SK-N-SH treated with all-trans-retinoic acid at 6 μM for 48 hours (cell line): ENCODE measurements at regions not wholly inside any gene's neighbourhood (a gene's known extent, or its start where the extent isn't known, plus 50 kb on each side); places are given as distances from the start of the nearest gene placed in this dataset.

Source experiments
- ATAC-seq: fragments of 200-7000 bp; cut with Tn5 transposase; 3 replicates; pipeline ENCODE4 v1.9.1; 2020; ENCODE audit warnings: mild to moderate bottlenecking, moderate library complexity
- BACH2 ChIP-seq: fragments of 250-450 bp; sonication (Bioruptor Pico); IDR thresholded peaks from 2 replicates; pipeline ENCODE4 v1.9.0; 2021; ENCODE audit warnings: mild to moderate bottlenecking, borderline replicate concordance
- CSDC2 ChIP-seq: fragments of 250-450 bp; sonication (Bioruptor Pico); IDR thresholded peaks from 2 replicates; pipeline ENCODE4 v1.5.0; 2020; ENCODE audit warnings: mild to moderate bottlenecking, moderate library complexity
- ISL1 ChIP-seq: fragments of 250-450 bp; sonication (Bioruptor Pico); IDR thresholded peaks from 2 replicates; pipeline ENCODE4 v2.1.2; 2022; ENCODE audit warnings: mild to moderate bottlenecking, moderate library complexity
- OSR1 ChIP-seq: fragments of 250-450 bp; sonication (Bioruptor Pico); IDR thresholded peaks from 2 replicates; pipeline ENCODE4 v1.8.0; 2022; ENCODE audit warnings: moderate library complexity, mild to moderate bottlenecking, inconsistent platforms
- RARB ChIP-seq: fragments of 250-450 bp; sonication (Bioruptor Pico); IDR thresholded peaks from 2 replicates; pipeline ENCODE4 v1.8.0; 2021; ENCODE audit warnings: mild to moderate bottlenecking, moderate library complexity
- SNAI2 ChIP-seq: fragments of 250-450 bp; sonication (Bioruptor Pico); IDR thresholded peaks from 2 replicates; pipeline ENCODE4 v1.5.0; 2020; ENCODE audit warnings: mild to moderate bottlenecking, moderate library complexity
- TCF4 ChIP-seq: fragments of 250-450 bp; sonication (Bioruptor Pico); IDR thresholded peaks from 2 replicates; pipeline ENCODE4 v1.8.0; 2021; ENCODE audit warnings: mild to moderate bottlenecking, moderate library complexity, borderline replicate concordance
- TOX ChIP-seq: fragments of 250-450 bp; sonication (Bioruptor Pico); IDR thresholded peaks from 2 replicates; pipeline ENCODE4 v1.8.0; 2021; ENCODE audit warnings: mild to moderate bottlenecking, moderate library complexity, borderline replicate concordance
- ZC3H10 ChIP-seq: fragments of 250-450 bp; sonication (Bioruptor Pico); IDR thresholded peaks from 2 replicates; pipeline ENCODE4 v1.5.1; 2021; ENCODE audit warnings: mild to moderate bottlenecking, moderate library complexity
- ZFP3 ChIP-seq: fragments of 250-450 bp; sonication (Bioruptor Pico); IDR thresholded peaks from 2 replicates; pipeline ENCODE4 v1.5.0; 2020; ENCODE audit warnings: mild to moderate bottlenecking, moderate library complexity
- ZFP30 ChIP-seq: fragments of 450-650 bp; formaldehyde crosslinking; IDR thresholded peaks from 2 replicates; pipeline ENCODE4 v1.5.0; 2022; ENCODE audit warnings: mild to moderate bottlenecking, moderate library complexity
- ZNF70 ChIP-seq: fragments of 450-650 bp; formaldehyde crosslinking; IDR thresholded peaks from 2 replicates; pipeline ENCODE4 v1.5.0; 2020; ENCODE audit warnings: mild to moderate bottlenecking, moderate library complexity
- ZNF8 ChIP-seq: fragments of 450-650 bp; formaldehyde crosslinking; IDR thresholded peaks from 2 replicates; pipeline ENCODE4 v1.5.0; 2020; ENCODE audit warnings: mild to moderate bottlenecking, moderate library complexity
- TF ChIP-seq, protein P1 (sequence below): fragments of 250-450 bp; sonication (Bioruptor Pico); IDR thresholded peaks from 2 replicates; pipeline ENCODE4 v1.8.0; 2021; ENCODE audit warnings: low read depth, mild to moderate bottlenecking, moderate library complexity, borderline replicate concordance
- TF ChIP-seq, protein P2 (sequence below): fragments of 250-450 bp; sonication (Bioruptor Pico); IDR thresholded peaks from 2 replicates; pipeline ENCODE4 v1.8.0; 2020; ENCODE audit warnings: mild to moderate bottlenecking, moderate library complexity, borderline replicate concordance
- TF ChIP-seq, protein P3 (sequence below): fragments of 250-450 bp; sonication (Bioruptor Pico); IDR thresholded peaks from 2 replicates; pipeline ENCODE4 v1.5.0; 2020; ENCODE audit warnings: mild to moderate bottlenecking, moderate library complexity

DNA sequence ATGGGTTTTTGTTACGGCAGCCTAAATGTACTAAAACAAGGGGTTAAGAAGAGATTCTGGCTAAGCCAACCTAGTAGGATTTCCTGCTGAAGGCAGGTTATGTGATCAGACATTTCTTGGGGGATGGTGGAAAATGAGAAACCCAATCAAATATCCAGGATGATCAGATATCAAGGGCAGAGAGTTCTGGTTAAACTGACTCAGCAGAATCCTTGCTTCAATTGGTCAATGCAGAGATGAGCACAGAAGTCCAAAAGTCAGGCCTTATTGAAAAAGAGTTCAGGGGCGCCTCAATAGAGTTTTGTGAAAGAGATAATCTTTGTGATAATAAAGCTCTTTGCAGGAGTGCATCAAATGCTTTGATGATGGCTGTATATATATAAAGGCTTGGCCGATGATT is 237.1 kb downstream of the AMY1C start:
- no peak for ATAC-seq
- TF ChIP-seq, protein P1, sequence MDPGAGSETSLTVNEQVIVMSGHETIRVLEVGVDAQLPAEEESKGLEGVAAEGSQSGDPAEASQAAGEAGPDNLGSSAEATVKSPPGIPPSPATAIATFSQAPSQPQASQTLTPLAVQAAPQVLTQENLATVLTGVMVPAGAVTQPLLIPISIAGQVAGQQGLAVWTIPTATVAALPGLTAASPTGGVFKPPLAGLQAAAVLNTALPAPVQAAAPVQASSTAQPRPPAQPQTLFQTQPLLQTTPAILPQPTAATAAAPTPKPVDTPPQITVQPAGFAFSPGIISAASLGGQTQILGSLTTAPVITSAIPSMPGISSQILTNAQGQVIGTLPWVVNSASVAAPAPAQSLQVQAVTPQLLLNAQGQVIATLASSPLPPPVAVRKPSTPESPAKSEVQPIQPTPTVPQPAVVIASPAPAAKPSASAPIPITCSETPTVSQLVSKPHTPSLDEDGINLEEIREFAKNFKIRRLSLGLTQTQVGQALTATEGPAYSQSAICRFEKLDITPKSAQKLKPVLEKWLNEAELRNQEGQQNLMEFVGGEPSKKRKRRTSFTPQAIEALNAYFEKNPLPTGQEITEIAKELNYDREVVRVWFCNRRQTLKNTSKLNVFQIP (CRISPR knock-in tag) = no peak
- TF ChIP-seq, all 23 proteins: peak for 0

DNA sequence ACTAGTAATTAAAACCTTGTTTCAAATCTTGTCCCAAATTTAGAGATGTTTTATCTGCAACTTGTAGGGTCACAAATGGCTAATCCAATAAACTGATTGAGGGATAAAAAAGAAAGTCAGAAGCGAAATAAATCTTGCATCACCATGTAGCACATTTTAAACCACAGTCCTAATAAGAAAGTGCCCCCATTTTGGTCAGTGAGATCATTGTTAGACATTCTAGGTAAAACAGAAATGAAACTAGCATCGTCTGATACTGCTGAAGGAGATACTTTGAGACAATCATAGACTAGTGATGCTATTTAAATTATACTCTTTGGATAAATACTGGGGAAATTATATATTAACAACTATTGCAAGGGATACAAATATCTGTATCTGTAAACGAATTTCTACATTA is 247.9 kb downstream of the AMY1C start:
- ATAC-seq = no peak
- TF ChIP-seq ZFP3 (CRISPR knock-in tag) (no peak), TOX (CRISPR knock-in tag) (no peak), OSR1 (CRISPR knock-in tag) (no peak), CSDC2 (CRISPR knock-in tag) (no peak), BACH2 (CRISPR knock-in tag) (no peak), SNAI2 (CRISPR knock-in tag) (no peak)
- TF ChIP-seq, protein P2, sequence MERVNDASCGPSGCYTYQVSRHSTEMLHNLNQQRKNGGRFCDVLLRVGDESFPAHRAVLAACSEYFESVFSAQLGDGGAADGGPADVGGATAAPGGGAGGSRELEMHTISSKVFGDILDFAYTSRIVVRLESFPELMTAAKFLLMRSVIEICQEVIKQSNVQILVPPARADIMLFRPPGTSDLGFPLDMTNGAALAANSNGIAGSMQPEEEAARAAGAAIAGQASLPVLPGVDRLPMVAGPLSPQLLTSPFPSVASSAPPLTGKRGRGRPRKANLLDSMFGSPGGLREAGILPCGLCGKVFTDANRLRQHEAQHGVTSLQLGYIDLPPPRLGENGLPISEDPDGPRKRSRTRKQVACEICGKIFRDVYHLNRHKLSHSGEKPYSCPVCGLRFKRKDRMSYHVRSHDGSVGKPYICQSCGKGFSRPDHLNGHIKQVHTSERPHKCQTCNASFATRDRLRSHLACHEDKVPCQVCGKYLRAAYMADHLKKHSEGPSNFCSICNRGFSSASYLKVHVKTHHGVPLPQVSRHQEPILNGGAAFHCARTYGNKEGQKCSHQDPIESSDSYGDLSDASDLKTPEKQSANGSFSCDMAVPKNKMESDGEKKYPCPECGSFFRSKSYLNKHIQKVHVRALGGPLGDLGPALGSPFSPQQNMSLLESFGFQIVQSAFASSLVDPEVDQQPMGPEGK (CRISPR knock-in tag) = no peak

DNA sequence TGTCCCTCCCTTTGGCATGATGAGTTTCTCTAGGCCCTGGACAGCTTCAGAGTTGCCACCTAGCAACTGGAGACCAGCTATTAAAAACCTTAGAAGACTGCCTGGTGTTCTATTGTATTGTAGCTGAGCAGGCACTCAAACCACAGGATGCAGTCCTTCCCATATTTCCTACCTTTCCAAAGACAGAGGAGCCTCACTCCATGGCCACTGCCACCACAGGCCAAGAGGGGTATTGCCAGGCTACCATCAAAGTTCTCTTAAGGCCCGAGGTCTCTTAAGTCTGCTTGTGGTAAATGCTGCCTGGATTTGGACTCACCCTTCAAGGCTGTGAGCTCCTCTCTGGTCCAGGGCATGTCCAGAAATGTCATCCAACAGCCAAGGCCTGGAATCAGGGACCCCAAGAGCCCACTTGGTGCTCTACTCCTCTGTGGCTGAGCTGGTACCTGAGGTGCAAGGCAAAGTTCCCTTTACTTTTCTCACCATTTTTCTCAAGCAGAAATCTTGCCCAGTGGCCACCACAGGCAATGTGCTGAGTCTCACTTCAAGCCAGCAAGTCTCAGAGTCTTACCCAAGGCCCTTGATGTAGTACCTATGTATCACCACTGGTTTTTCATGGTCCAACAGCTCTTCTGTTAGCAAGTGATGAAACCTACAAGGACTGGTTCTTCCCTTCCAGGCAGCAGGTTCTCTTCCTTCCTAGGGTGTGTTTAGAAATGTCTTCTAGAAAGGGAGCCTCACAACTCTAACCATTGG is 269.4 kb downstream of the AMY1C start:
- no peak for ATAC-seq
- TF ChIP-seq TCF4 (CRISPR knock-in tag) = no peak
- TF ChIP-seq ZC3H10 = no peak
- TF ChIP-seq, protein P2 (CRISPR knock-in tag) = no peak
- no peak for TF ChIP-seq ZFP3 (CRISPR knock-in tag)
- no peak for TF ChIP-seq ZNF8 (CRISPR knock-in tag)
- no peak for TF ChIP-seq ZNF70 (CRISPR knock-in tag)
- no peak for TF ChIP-seq ISL1 (CRISPR knock-in tag)
- TF ChIP-seq OSR1 (CRISPR knock-in tag) = no peak
- TF ChIP-seq, protein P3, sequence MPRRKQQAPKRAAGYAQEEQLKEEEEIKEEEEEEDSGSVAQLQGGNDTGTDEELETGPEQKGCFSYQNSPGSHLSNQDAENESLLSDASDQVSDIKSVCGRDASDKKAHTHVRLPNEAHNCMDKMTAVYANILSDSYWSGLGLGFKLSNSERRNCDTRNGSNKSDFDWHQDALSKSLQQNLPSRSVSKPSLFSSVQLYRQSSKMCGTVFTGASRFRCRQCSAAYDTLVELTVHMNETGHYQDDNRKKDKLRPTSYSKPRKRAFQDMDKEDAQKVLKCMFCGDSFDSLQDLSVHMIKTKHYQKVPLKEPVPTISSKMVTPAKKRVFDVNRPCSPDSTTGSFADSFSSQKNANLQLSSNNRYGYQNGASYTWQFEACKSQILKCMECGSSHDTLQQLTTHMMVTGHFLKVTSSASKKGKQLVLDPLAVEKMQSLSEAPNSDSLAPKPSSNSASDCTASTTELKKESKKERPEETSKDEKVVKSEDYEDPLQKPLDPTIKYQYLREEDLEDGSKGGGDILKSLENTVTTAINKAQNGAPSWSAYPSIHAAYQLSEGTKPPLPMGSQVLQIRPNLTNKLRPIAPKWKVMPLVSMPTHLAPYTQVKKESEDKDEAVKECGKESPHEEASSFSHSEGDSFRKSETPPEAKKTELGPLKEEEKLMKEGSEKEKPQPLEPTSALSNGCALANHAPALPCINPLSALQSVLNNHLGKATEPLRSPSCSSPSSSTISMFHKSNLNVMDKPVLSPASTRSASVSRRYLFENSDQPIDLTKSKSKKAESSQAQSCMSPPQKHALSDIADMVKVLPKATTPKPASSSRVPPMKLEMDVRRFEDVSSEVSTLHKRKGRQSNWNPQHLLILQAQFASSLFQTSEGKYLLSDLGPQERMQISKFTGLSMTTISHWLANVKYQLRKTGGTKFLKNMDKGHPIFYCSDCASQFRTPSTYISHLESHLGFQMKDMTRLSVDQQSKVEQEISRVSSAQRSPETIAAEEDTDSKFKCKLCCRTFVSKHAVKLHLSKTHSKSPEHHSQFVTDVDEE = no peak
- TF ChIP-seq, protein P1 (CRISPR knock-in tag) = no peak
- TF ChIP-seq CSDC2 (CRISPR knock-in tag) = no peak
- no peak for TF ChIP-seq ZFP30 (CRISPR knock-in tag)
- TF ChIP-seq BACH2 (CRISPR knock-in tag) = no peak
- TF ChIP-seq RARB = no peak
- no peak for TF ChIP-seq TOX (CRISPR knock-in tag)

DNA sequence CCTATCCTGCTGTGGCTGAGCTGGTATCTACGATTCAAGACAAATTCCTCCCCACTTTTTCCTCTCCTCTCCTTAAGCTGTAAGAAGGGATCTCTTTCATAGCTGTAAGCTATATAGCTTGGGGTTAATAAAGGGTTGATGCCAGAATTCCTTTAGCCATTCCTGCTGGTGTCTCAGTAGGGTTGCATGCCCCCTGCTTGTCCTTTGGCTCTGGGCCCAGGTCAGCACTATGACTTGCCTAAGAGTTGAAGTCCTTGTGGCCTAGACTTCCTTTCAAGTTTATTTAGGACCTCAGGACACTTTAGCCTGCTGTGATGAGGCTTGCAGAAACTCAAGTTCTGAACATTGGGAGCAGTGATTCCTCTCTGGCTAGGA is 270.0 kb downstream of the AMY1C start:
- TF ChIP-seq, protein P3 = no peak
- TF ChIP-seq BACH2 (CRISPR knock-in tag) = no peak
- no peak for ATAC-seq
